ENCODE measurements at regions not wholly inside any gene's neighbourhood (a gene's known extent, or its start where the extent isn't known, plus 50 kb on each side); places are given as distances from the start of the nearest gene placed in this dataset.

DNA sequence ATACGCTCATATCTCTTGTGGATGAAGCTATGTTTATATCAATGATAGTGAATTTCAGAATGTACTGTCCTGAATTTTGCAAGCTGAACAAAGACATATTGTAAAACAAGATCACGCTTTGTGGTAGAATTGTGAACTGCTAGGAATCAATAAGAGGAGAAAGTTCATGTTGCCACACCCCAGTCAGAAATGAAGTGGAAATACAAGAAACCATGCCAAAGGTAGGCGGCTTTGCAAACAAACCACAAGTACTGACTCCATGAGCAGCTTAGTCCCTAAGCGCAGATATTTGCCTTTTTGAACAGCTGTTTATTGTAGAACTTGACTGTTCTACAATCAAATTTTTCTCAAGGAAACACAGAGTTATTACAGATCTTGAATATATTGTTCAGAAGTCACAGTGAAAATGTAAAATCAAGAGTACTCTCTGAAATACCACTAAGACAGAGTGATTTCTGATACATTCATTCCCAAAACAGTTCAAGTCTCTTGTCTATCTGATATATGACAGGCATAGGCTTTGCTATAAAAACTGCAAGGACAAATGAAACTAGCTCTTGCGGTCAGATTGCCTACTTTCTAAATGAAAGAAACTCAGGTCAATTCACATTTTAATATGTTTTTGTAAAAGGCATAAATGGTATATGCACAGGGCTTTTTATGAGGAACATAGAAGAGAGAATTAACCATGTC lies 120.9 kb upstream of the CDH19 start:
- no peak for DNase-seq

DNA sequence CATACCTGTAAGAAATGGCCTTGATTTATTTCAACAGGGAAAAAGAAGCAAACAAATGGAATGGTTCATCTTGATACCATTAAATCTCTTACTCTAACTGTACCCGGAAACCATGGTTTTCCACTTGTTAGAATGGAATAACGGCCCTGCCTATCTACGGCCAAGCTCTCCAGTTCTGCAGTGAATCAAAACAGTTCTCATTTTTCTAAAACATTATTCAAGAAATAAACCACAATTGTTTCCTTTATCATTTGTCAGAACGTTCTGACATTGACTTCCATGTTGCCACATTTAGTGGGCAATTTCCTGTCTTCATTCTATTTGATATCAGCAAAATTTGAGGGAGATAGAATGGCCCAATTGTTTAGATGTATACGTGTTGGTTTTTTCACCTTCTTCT lies 118.8 kb upstream of the CDH19 start:
- no peak for DNase-seq

DNA sequence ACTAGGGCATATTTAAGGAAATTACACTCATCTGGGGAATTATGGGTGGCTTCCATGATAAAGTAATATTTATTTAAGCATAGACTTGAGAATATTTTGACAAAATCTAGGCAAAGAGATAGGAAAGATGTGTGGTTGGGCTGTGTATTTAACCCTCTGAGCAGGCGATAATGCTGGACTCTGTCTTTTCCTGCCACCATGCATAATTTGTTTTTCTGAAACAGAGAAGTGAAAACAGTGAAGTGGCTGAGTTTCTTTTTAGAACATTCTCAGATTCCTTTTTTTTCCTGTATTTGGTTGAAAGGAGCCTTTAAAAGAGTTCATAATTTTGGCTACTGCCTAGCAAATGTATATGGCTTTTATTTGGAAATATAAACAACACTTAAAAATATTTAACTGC lies 104.8 kb upstream of the CDH19 start:
- DNase-seq, result no peak

DNA sequence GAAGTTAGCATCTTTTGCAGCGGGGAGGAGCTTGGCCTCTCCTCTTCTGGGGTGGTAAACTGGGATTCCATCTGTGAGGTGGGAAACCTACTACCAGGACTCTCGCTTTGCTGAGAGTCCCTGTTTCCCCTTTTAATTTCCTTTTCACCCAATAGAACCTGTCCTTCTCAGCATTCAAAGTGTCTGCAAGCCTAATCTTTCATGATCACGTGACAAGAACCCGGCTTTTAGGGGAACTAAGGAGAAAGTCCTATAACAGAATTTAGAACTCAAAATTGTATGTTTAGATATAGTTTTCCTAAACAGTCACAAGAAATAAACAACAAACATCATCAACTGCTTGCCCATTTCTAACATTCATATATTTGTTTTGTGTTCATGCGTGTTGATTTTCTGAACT lies 103.6 kb upstream of the CDH19 start:
- DNase-seq, result no peak

DNA sequence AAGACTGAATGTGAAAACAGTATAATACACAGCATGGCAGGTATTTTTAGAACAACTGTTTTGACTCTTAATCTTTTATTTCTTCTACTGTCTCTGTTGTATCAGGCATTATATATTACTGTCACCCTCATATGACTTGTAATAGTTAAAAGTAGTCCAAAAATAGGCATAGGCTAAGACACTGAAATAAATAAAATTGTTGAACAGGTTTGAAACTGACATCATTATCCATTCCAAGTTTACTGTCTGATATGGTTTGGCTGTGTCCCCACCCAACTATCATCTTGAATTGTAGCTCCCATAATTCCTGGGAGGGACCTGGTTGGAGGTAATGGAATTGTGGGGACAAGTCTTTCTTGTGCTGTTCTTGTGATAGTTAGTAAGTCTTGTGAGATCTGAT lies 91.4 kb upstream of the CDH19 start:
- no peak for DNase-seq

DNA sequence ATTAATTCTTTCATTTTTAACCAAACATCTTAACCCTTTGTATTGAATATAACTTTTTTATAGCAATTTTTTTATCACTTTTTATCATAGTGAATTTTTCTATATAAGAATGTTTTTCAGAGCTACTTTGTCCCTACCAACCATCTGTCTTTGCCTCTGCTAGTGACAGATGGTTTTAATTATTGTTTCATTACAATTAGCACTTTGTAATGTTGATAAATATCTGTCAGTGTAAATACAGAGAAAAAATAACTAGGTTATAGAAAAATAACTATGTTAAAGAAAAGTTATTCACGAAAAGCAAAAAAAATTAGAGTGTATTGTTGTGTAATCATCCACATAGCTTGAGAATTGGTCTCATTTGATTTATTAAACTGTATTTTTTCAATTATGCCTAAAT lies 91.0 kb upstream of the CDH19 start:
- DNase-seq, result no peak

DNA sequence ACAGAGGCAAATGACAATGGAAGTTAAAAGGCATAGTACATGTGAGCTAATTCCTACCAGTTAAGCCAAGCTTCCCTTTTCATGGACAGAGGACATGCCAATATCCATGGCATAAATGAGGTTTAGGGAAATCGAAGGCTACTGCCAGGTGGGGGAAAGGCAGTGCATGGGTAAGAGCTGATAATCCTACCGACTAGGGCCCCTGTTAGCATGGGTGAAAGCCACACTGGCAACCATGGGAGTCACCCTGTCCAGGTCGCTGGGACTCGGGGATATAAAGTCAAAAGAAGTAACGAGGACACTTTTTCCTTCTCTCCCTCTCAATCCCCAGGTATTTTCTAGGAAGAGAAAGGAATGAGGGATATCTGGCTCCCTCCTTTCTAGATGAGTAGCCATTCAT lies 83.7 kb upstream of the CDH19 start:
- DNase-seq, result no peak

DNA sequence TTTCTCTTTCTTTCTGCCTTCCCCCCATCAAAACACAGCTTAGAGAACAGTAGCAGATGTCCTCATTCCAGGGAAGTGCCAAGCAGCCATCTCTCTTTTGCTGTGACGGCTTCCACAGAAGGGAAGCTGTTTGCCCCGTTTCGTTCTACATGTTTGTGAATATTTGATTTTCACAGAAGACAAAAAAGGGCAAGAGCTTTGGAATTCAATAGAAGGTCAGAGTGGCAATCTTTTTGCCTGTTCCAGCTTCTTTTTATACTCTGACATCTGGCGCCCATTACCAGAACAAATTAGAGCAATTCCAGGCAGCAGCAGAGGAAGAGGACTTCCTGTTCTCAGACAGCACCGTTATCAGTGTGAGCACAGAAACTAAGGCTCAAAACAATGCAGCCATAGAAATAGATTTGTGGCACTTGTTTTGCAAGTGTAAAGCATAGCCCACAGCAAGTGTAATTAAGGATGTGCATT lies 79.0 kb upstream of the CDH19 start:
- no peak for DNase-seq

DNA sequence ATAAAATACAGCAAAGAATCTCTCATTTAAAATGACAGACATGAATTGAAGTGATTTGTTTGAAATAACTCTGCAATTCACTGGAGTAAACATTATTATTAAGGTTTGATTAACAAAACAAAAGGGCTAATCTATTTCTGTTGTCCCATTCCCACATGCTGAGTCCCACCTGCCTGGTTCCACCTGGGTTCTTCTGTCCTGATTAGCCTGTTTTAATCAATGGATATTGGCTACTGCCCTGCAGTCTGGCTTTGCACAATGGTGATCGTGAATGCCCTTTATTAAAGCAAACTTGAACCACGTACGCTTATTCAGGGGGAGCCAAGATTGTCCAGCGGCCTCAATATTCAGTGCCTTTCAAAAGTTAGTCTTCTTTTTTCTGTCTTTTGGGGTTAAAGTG lies 72.8 kb upstream of the CDH19 start:
- DNase-seq, result no peak

DNA sequence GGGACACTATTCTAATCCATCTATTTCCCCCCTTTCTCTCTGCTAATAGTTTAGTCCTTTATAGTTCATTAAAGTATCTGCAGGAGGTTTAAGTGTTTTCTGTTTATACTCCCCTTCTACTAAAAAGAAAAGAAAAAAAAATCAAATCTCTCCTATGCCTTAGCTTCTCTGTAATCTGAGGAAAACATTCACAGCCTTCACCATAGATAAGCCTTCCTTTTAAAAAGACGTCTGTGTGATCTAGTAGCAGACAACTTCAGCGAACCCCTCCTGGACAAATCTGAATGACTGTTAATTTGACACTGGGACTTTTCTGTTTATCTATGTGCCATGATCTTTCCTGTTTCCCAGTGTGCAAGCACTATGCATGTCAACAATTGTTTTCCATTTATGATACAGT lies 70.4 kb upstream of the CDH19 start:
- no peak for DNase-seq

DNA sequence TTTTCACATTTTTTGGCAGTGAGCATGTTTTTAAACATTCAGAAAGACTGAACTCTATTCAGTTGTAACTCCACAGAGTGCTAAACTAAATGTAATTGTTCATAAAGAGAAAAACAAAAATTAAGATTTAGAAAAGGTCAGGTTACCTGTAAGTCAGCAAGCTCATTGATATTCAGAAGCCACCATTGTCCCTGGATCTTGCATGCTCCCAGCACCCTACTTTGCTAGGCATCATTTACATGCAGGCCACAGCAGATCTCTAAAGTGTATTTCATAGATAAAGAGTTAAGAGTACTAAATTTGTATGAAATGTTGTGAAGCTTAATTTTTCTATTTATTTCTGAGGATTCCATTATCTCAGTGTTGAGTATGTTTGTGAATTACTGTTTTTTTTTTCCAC lies 64.8 kb upstream of the CDH19 start:
- no peak for DNase-seq

DNA sequence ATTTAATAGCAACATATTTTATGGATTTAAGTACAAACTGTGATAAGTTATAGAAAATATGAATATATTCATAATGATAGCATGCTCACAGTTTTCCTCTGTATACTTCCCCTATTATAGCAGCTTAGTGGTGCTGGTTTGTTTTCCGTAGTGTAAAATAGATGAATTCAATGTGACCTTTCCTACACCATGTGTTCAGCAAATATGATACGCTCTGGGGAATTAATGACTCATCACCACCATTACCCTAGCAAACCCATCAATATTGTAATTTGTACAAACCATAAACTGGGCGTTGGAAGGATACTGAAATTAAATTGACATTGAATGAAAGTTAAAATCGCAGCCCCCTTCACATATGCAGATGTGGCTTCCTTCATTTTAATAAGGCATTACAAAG lies 58.7 kb upstream of the CDH19 start:
- no peak for DNase-seq

DNA sequence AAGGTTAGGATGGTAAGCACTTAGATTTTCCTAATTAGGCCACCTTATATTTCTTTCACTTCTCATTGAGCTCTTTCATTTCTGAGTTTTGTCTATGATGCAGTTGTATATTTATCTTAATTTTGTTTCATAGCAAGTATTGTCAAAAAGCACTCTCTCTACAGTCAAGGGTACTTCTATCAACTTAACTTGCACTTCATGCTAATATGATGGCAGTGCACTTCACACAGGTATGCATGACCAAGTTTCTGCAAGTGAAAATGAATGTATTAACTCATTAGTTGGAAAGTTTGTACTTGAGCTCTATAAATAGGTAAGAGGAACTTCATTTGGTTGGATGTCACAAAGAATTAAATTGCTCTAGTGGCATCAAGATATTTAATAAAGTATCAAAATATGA lies 51.5 kb upstream of the CDH19 start:
- DNase-seq, result no peak

Data from CD4-positive, alpha-beta T cell treated with Interleukin-15 for 1 hour (primary cell).